ENCODE measurements at regions not wholly inside any gene's neighbourhood (a gene's known extent, or its start where the extent isn't known, plus 50 kb on each side); places are given as distances from the start of the nearest gene placed in this dataset.

GRCh38 chr9:589723-590122 lies 251.8 kb upstream of the DMRT1 start:
- Histone ChIP-seq H3K4me3 (no peak overlapping the region), H3K36me3 (ENCODE audit: low read depth) (no peaks in the 10 kb centered on the region), H3K9me3 (peaks cover 2% of the 10 kb centered on the region), H3K4me1 (ENCODE audit: low read depth) (peaks cover 21% of the 10 kb centered on the region)
- no peak for TF ChIP-seq CTCF (IDR thresholded peaks at IDR 0.05)
- ATAC-seq (no peak), DNase-seq (no peak)
- intact Hi-C loops (cut with DNase I, micrococcal nuclease): no loop called here

- intact Hi-C loops (cut with DNase I, micrococcal nuclease): no loop called here
- H3K4me3 ChIP-seq: no peak overlapping the region
Observed at GRCh38 chr9:591292-591691, 250.2 kb upstream of the DMRT1 start.

GRCh38 chr9:592225-592624 lies 249.3 kb upstream of the DMRT1 start:
- peak; percentile 70 for ATAC-seq
- Histone ChIP-seq H3K4me3 (no peak overlapping the region), H3K36me3 (ENCODE audit: low read depth) (no peaks in the 10 kb centered on the region), H3K4me1 (ENCODE audit: low read depth) (peaks cover 19% of the 10 kb centered on the region), H3K9me3 (peaks cover 2% of the 10 kb centered on the region)
- no peak for TF ChIP-seq CTCF (IDR thresholded peaks at IDR 0.05)
- intact Hi-C loops (cut with DNase I, micrococcal nuclease): no loop called here
- peak; percentile 46 to 58 (median 53) for DNase-seq

More at GRCh38 chr9:591292-591691, 250.2 kb upstream of the DMRT1 start:
- H3K9me3 ChIP-seq: peaks cover 2% of the 10 kb centered on the region
- ATAC-seq (peak; percentile 97), DNase-seq (peak; percentile 56 to 81 (median 69))
- TF ChIP-seq CTCF (IDR thresholded peaks at IDR 0.05): no peak
- peaks cover 21% of the 10 kb centered on the region for H3K4me1 ChIP-seq (ENCODE audit: low read depth)
- H3K36me3 ChIP-seq (ENCODE audit: low read depth): no peaks in the 10 kb centered on the region

GRCh38 chr9:592733-593132 lies 248.8 kb upstream of the DMRT1 start:
- TF ChIP-seq CTCF (IDR thresholded peaks at IDR 0.05): no peak
- Histone ChIP-seq H3K36me3 (ENCODE audit: low read depth) (no peaks in the 10 kb centered on the region), H3K4me3 (no peak overlapping the region), H3K4me1 (ENCODE audit: low read depth) (peaks cover 15% of the 10 kb centered on the region), H3K9me3 (peaks cover 2% of the 10 kb centered on the region)
- intact Hi-C loops (cut with DNase I, micrococcal nuclease): no loop called here
- ATAC-seq (no peak), DNase-seq (no peak)

- no peak for TF ChIP-seq CTCF (IDR thresholded peaks at IDR 0.05)
- Histone ChIP-seq H3K36me3 (ENCODE audit: low read depth) (no peaks in the 10 kb centered on the region), H3K4me3 (no peak overlapping the region), H3K9me3 (peaks cover 2% of the 10 kb centered on the region), H3K4me1 (ENCODE audit: low read depth) (peaks cover 12% of the 10 kb centered on the region)
- ATAC-seq (no peak), DNase-seq (no peak)
- intact Hi-C loops (cut with DNase I, micrococcal nuclease): no loop called here
Observed at GRCh38 chr9:593809-594208, 247.7 kb upstream of the DMRT1 start.

- Histone ChIP-seq H3K4me3 (no peak overlapping the region), H3K4me1 (ENCODE audit: low read depth) (no peaks in the 10 kb centered on the region), H3K9me3 (peaks cover 2% of the 10 kb centered on the region), H3K36me3 (ENCODE audit: low read depth) (no peaks in the 10 kb centered on the region)
- no peak for DNase-seq
- no peak for TF ChIP-seq CTCF (IDR thresholded peaks at IDR 0.05)
- intact Hi-C loops (cut with DNase I, micrococcal nuclease): no loop called here
- no peak for ATAC-seq
Observed at GRCh38 chr9:596703-597102, 244.8 kb upstream of the DMRT1 start.
